GM12878 (cell line): ENCODE measurements at regions not wholly inside any gene's neighbourhood (a gene's known extent, or its start where the extent isn't known, plus 50 kb on each side); places are given as distances from the start of the nearest gene placed in this dataset.
A peak's percentile ranks its signal among the peaks of the same experiment; 100 is the strongest.

Experiments used
- ATAC-seq: fragments of 200-7000 bp; cut with Tn5 transposase; 3 replicates; pipeline ENCODE4 v1.9.1; 2020; ENCODE audit warnings: mild to moderate bottlenecking, moderate library complexity
- BruUV-seq: library from RNA; stranded (reverse); fragments of 400-500 nt; replicated peaks from 2 replicates; lab custom pipeline; 2021; lab: Mats Ljungman, UMichigan
- CTCF ChIA-PET: fragments of 300-600 bp; sonication (Branson Sonifier 250); formaldehyde crosslinking; extraction: SDS; loops from one replicate; lab custom pipeline; 2021; ENCODE audit warnings: inconsistent platforms; lab: Yijun Ruan, JAX
- POLR2A ChIA-PET: fragments of 350-600 bp; formaldehyde crosslinking; extraction: SDS; loops from one replicate; lab custom pipeline; 2021; ENCODE audit warnings: inconsistent platforms; lab: Charles Lee
- RAD21 ChIA-PET: fragments of 300-600 bp; sonication (Branson Sonifier 250); formaldehyde crosslinking; loops from one replicate; lab custom pipeline; 2023; ENCODE audit warnings: antibody characterized with exemption; ENCODE audit not compliant: unreplicated experiment; lab: Charles Lee
- SMC1A ChIA-PET: fragments of 300-600 bp; sonication (Branson Sonifier 250); formaldehyde crosslinking; loops from one replicate; lab custom pipeline; 2023; ENCODE audit not compliant: unreplicated experiment, uncharacterized antibody; lab: Charles Lee
- DNase-seq: peaks from one replicate; pipeline ENCODE4 v3.0.0-alpha.2; 2011; ENCODE audit warnings: low read depth, low spot score
- FAIRE-seq: peaks from 3 replicates; lab custom pipeline; 2011; peaks lifted over from hg19 to GRCh38; lab: Jason Lieb, UNC
- H2AFZ ChIP-seq: 2 replicates; pipeline ENCODE4 v1.6.0; 2011; ENCODE audit warnings: low read depth, low read length, control low read depth; ENCODE audit not compliant: control insufficient read depth
- H3K27ac ChIP-seq: 2 replicates; pipeline ENCODE4 v1.5.1; 2011; ENCODE audit warnings: control low read depth; ENCODE audit not compliant: control insufficient read depth, insufficient read depth
- H3K27me3 ChIP-seq, 2 experiments: replicated peaks in 1 of 2; 2 replicates each; pipeline versions ENCODE4 v1.6.0 to v1.6.1; 2011; ENCODE audit warnings: low read length in 1 of 2; ENCODE audit not compliant: control insufficient read depth in 2 of 2, insufficient read depth in 2 of 2
- H3K36me3 ChIP-seq, 2 experiments: 2 replicates each; pipeline ENCODE4 v1.5.1; 2011; ENCODE audit warnings: low read length in 1 of 2; ENCODE audit not compliant: control insufficient read depth in 2 of 2, insufficient read depth in 2 of 2
- H3K4me1 ChIP-seq: 2 replicates; pipeline ENCODE4 v1.6.1; 2011; ENCODE audit warnings: mild to moderate bottlenecking, low read length, moderate library complexity, mixed read lengths; ENCODE audit not compliant: control insufficient read depth, insufficient read depth
- H3K4me2 ChIP-seq: 2 replicates; pipeline ENCODE4 v1.6.0; 2011; ENCODE audit warnings: control low read depth; ENCODE audit not compliant: control insufficient read depth, insufficient read depth
- H3K4me3 ChIP-seq: fragments of 200-600 bp; sonication (generic); 2 replicates; pipeline ENCODE4 v1.5.1; 2016
- H3K79me2 ChIP-seq: 2 replicates; pipeline ENCODE4 v1.6.0; 2011; ENCODE audit warnings: low read length; ENCODE audit not compliant: control insufficient read depth, insufficient read depth
- H3K9ac ChIP-seq: 2 replicates; pipeline ENCODE4 v1.8.0; 2011; ENCODE audit warnings: low read length, control low read depth, mixed read lengths; ENCODE audit not compliant: control insufficient read depth, insufficient read depth
- H3K9me3 ChIP-seq: replicated peaks from 3 replicates; pipeline ENCODE4 v1.5.1; 2011; ENCODE audit warnings: mild to moderate bottlenecking, low read length; ENCODE audit not compliant: control insufficient read depth, insufficient read depth
- H4K20me1 ChIP-seq: 2 replicates; pipeline ENCODE4 v1.6.0; 2011; ENCODE audit not compliant: control insufficient read depth, insufficient read depth
- HDAC6 ChIP-seq: fragments of 200-600 bp; sonication (generic); IDR thresholded peaks from one replicate; pipeline ENCODE4 v1.8.0; 2017; ENCODE audit warnings: antibody characterized with exemption; ENCODE audit not compliant: unreplicated experiment
- IKZF2 ChIP-seq, 2 experiments: fragments of 450-650 bp; IDR thresholded peaks; 2 replicates each; pipeline ENCODE4 v1.6.1; 2017; ENCODE audit warnings: mild to moderate bottlenecking in 2 of 2, moderate library complexity in 2 of 2
- LARP7 ChIP-seq: fragments of 450-650 bp; IDR thresholded peaks from 2 replicates; pipeline ENCODE4 v1.6.1; 2017; ENCODE audit warnings: mild to moderate bottlenecking
- NR2F1 ChIP-seq: fragments of 450-650 bp; conservative IDR thresholded peaks from 2 replicates; pipeline ENCODE4 v1.6.1; 2017; ENCODE audit warnings: mild to moderate bottlenecking
- POLR2AphosphoS5 ChIP-seq: IDR thresholded peaks from 2 replicates; pipeline ENCODE4 v1.6.1; 2011; ENCODE audit warnings: mild to moderate bottlenecking, low read length, inconsistent platforms
- SIX5 ChIP-seq: IDR thresholded peaks from 2 replicates; pipeline ENCODE4 v1.6.1; 2011; ENCODE audit warnings: mild to moderate bottlenecking, low read depth, low read length, moderate library complexity; ENCODE audit not compliant: severe bottlenecking
- SUZ12 ChIP-seq: fragments of 200-600 bp; sonication (generic); IDR thresholded peaks from one replicate; pipeline ENCODE4 v1.6.1; 2018; ENCODE audit warnings: antibody characterized with exemption, mild to moderate bottlenecking; ENCODE audit not compliant: unreplicated experiment
- WGBS: methylation state at CpG from one replicate; pipeline ENCODE4 v1.1.6; 2016; ENCODE audit warnings: low lambda C conversion rate; ENCODE audit not compliant: insufficient replicate concordance, insufficient coverage; ENCODE audit errors: missing lambda C conversion rate; 5-methylcytosine and 5-hydroxymethylcytosine counted together
- in situ Hi-C: fragments of 300-500 bp; cut with MboI; formaldehyde crosslinking; loops from 9 replicates; pipeline ENCODE4 v1.14.3; 2018; ENCODE audit warnings: mixed read lengths
- intact Hi-C: fragments of 100-400 bp; cut with micrococcal nuclease; formaldehyde crosslinking; loops from one replicate; pipeline ENCODE4 v1.14.2; 2022; ENCODE audit not compliant: unreplicated experiment
- TF ChIP-seq, protein P1 (sequence below): IDR thresholded peaks from 2 replicates; pipeline ENCODE4 v1.6.1; 2012; ENCODE audit warnings: low read depth, low read length, improper control_type of control experiment
- TF ChIP-seq, protein P2 (sequence below): fragments of 450-650 bp; conservative IDR thresholded peaks from 2 replicates; pipeline ENCODE4 v1.6.1; 2017; ENCODE audit warnings: mild to moderate bottlenecking, moderate library complexity
- TF ChIP-seq, protein P3 (sequence below): fragments of 450-650 bp; IDR thresholded peaks from 2 replicates; pipeline ENCODE4 v1.6.1; 2017; ENCODE audit warnings: mild to moderate bottlenecking, low read depth, inconsistent platforms; ENCODE audit not compliant: poor library complexity, severe bottlenecking

DNA sequence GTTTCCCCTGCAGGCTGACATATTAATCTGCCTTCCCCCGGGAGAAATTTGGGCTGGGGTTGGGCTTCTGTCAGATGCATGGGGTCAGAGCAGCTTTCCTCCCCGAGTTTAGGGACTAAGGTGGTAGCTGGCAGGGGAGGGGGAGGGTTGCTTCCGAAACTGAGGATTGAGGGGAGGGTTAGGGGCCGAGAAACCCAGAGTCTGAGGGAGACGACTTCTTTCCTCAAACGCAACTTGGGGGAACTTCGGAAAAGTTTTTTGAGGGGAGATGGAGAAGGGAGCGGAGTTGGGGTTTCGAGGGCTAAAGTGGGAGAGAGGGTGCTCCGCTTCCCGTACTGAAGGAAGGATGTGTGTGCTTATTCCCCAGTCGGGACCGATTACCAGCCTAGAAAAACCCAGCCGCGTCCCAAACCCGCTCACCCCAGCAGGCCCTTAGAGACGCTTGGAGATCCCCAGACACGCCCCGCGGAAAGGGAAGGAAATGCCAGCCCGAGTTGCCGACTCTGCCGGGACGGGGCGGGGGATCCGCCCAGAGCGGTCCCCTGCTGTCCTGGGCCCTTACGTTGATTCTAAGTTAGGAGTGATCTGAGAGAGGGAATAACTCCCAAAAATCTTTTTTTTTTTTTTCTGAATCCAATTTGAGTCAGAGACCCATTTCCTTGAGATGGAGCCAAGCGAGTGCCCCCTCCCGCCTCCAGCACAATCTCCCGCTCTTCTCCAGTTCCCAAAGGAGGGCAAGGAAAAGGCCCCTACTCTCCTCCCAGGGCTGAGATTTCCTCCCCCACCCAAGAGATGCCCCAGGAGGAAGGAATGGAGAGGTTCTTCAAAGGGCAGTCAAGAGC is 61.9 kb downstream of the SMUG1 start:
- Histone ChIP-seq H3K79me2 (no peaks in the 10 kb centered on the region), H3K4me2 (no peak overlapping the region), H3K27ac (no peak overlapping the region), H3K36me3 (no peaks in the 10 kb centered on the region), H2AFZ (no peak overlapping the region), H3K9me3 (no peaks in the 10 kb centered on the region), H3K4me3 (no peak overlapping the region), H3K9ac (no peak overlapping the region), H3K4me1 (no peaks in the 10 kb centered on the region), H3K27me3 (peaks cover 8 to 16% of the 10 kb centered on the region in 2 experiments), H4K20me1 (no peaks in the 10 kb centered on the region)
- BruUV-seq = no TSS peak
- peak; percentile 51 for ATAC-seq
- ChIA-PET SMC1A (no interaction called here), CTCF (no interaction called here), POLR2A (no interaction called here), RAD21 (interaction anchor here (0.6 kb wide), 1 partner anchor 12 kb away, joined by 3 read pairs; no protein-coding TSS in a partner anchor)
- intact Hi-C loops (no loop called here), in situ Hi-C loops (no loop called here)
- TF ChIP-seq SUZ12 (peak; percentile 25), SIX5 (no peak)
- 11% methylated on average over 31 of the region's 31 CpGs for WGBS
- no peak for DNase-seq
- FAIRE-seq = no peak

DNA sequence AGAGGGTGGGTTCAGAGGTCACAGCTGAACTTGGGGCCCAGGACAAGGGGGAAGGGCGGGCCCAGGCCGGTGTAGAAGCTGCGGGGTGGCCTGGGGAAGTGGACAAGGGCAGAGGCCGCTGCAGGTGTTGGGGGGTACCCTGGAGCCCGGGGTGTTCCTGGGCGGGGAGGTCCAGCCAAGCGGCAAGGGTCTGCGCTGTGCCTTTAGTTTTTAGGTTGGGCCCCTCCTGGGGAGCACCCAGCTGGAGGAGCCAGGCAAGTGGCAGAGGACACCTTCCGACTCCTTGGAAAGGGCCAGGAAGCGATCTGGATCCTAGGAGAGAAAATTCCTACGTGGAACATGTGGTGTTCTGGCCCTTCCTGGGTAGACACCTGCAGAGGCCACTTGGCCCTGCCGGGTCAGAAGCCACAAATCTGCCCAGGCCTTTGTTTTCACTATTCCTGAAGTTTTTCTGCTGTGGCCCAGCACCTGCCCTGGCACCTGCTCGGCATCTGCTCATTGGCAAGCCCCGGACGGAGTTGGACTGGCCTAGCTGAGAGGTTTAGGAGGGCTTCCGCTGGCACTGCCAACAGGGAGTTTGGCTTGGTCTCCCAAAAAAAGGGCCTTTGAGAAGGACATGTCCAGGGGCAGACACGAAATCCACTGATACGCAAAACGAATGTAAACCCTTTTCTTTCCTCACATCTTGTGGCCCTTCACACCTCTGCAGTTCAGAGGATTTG is 61.1 kb downstream of the SMUG1 start:
- intact Hi-C loops = no loop called here
- no TSS peak for BruUV-seq
- Histone ChIP-seq H4K20me1 (no peaks in the 10 kb centered on the region), H3K4me1 (no peaks in the 10 kb centered on the region), H3K36me3 (no peaks in the 10 kb centered on the region), H3K9me3 (no peaks in the 10 kb centered on the region), H3K27me3 (peaks cover 8 to 16% of the 10 kb centered on the region in 2 experiments), H2AFZ (no peak overlapping the region), H3K9ac (no peak overlapping the region), H3K4me2 (no peak overlapping the region), H3K79me2 (no peaks in the 10 kb centered on the region), H3K4me3 (no peak overlapping the region), H3K27ac (no peak overlapping the region)
- ATAC-seq (no peak), FAIRE-seq (no peak), DNase-seq (no peak)
- POLR2A ChIA-PET = no interaction called here
- in situ Hi-C loops = no loop called here
- CTCF ChIA-PET = no interaction called here
- RAD21 ChIA-PET = no interaction called here
- WGBS = 59% methylated on average over 19 of the region's 19 CpGs
- SMC1A ChIA-PET = interaction anchor here (1.1 kb wide), 1 partner anchor 10 kb away, joined by 3 read pairs; no protein-coding TSS in a partner anchor
- TF ChIP-seq IKZF2 (IDR thresholded peaks at IDR 0.05) (no peak), POLR2AphosphoS5 (no peak), HDAC6 (no peak), NR2F1 (no peak), LARP7 (no peak)
- TF ChIP-seq, protein P1, sequence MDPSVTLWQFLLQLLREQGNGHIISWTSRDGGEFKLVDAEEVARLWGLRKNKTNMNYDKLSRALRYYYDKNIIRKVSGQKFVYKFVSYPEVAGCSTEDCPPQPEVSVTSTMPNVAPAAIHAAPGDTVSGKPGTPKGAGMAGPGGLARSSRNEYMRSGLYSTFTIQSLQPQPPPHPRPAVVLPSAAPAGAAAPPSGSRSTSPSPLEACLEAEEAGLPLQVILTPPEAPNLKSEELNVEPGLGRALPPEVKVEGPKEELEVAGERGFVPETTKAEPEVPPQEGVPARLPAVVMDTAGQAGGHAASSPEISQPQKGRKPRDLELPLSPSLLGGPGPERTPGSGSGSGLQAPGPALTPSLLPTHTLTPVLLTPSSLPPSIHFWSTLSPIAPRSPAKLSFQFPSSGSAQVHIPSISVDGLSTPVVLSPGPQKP = no peak
- TF ChIP-seq, protein P2, sequence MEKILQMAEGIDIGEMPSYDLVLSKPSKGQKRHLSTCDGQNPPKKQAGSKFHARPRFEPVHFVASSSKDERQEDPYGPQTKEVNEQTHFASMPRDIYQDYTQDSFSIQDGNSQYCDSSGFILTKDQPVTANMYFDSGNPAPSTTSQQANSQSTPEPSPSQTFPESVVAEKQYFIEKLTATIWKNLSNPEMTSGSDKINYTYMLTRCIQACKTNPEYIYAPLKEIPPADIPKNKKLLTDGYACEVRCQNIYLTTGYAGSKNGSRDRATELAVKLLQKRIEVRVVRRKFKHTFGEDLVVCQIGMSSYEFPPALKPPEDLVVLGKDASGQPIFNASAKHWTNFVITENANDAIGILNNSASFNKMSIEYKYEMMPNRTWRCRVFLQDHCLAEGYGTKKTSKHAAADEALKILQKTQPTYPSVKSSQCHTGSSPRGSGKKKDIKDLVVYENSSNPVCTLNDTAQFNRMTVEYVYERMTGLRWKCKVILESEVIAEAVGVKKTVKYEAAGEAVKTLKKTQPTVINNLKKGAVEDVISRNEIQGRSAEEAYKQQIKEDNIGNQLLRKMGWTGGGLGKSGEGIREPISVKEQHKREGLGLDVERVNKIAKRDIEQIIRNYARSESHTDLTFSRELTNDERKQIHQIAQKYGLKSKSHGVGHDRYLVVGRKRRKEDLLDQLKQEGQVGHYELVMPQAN = no peak
- TF ChIP-seq, protein P3, sequence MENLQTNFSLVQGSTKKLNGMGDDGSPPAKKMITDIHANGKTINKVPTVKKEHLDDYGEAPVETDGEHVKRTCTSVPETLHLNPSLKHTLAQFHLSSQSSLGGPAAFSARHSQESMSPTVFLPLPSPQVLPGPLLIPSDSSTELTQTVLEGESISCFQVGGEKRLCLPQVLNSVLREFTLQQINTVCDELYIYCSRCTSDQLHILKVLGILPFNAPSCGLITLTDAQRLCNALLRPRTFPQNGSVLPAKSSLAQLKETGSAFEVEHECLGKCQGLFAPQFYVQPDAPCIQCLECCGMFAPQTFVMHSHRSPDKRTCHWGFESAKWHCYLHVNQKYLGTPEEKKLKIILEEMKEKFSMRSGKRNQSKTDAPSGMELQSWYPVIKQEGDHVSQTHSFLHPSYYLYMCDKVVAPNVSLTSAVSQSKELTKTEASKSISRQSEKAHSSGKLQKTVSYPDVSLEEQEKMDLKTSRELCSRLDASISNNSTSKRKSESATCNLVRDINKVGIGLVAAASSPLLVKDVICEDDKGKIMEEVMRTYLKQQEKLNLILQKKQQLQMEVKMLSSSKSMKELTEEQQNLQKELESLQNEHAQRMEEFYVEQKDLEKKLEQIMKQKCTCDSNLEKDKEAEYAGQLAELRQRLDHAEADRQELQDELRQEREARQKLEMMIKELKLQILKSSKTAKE = no peak
